ENCODE measurements at regions not wholly inside any gene's neighbourhood (a gene's known extent, or its start where the extent isn't known, plus 50 kb on each side); places are given as distances from the start of the nearest gene placed in this dataset.
"Not testable (repeated sequence)": the region's sequence is repeated elsewhere in the genome, so short reads cannot be mapped to it uniquely, and the experiment has no call there.

GRCh38 chr9:6160579-6160978, 55.0 kb upstream of the IL33 start:
- Histone ChIP-seq H3K9me3 (ENCODE audit: control insufficient read depth, low read length) (no peaks in the 10 kb centered on the region), H3K27ac (ENCODE audit: low read length) (no peak overlapping the region), H3K4me1 (ENCODE audit: control insufficient read depth, insufficient read depth, low read length) (no peaks in the 10 kb centered on the region), H3K4me3 (ENCODE audit: low read length) (no peak overlapping the region), H3K27me3 (ENCODE audit: control insufficient read depth, insufficient read depth) (no peaks in the 10 kb centered on the region)
- intact Hi-C loops (cut with DNase I): no loop called here
- ATAC-seq (no peak), DNase-seq (no peak)

- Histone ChIP-seq H3K27me3 (ENCODE audit: control insufficient read depth, insufficient read depth) (no peaks in the 10 kb centered on the region), H3K9me3 (ENCODE audit: control insufficient read depth, low read length) (no peaks in the 10 kb centered on the region), H3K4me1 (ENCODE audit: control insufficient read depth, insufficient read depth, low read length) (no peaks in the 10 kb centered on the region), H3K27ac (ENCODE audit: low read length) (no peak overlapping the region), H3K4me3 (ENCODE audit: low read length) (no peak overlapping the region)
- DNase-seq (no peak), ATAC-seq (no peak)
- WGBS: 83% methylated on average over 2 of the region's 2 CpGs
- intact Hi-C loops (cut with DNase I): no loop called here
Measured at GRCh38 chr9:6153425-6153824, 62.2 kb upstream of the IL33 start.

GRCh38 chr9:6152788-6153187, 62.8 kb upstream of the IL33 start:
- Histone ChIP-seq H3K27me3 (ENCODE audit: control insufficient read depth, insufficient read depth) (no peaks in the 10 kb centered on the region), H3K4me1 (ENCODE audit: control insufficient read depth, insufficient read depth, low read length) (no peaks in the 10 kb centered on the region), H3K4me3 (ENCODE audit: low read length) (no peak overlapping the region), H3K9me3 (ENCODE audit: control insufficient read depth, low read length) (no peaks in the 10 kb centered on the region), H3K27ac (ENCODE audit: low read length) (no peak overlapping the region)
- intact Hi-C loops (cut with DNase I): no loop called here
- 70% methylated on average over 4 of the region's 4 CpGs for WGBS
- ATAC-seq: no peak
- no peak for DNase-seq

- intact Hi-C loops (cut with DNase I): no loop called here
- Histone ChIP-seq H3K9me3 (ENCODE audit: control insufficient read depth, low read length) (no peaks in the 10 kb centered on the region), H3K27ac (ENCODE audit: low read length) (no peak overlapping the region), H3K27me3 (ENCODE audit: control insufficient read depth, insufficient read depth) (no peaks in the 10 kb centered on the region), H3K4me1 (ENCODE audit: control insufficient read depth, insufficient read depth, low read length) (no peaks in the 10 kb centered on the region), H3K4me3 (ENCODE audit: low read length) (no peak overlapping the region)
- ATAC-seq (no peak), DNase-seq (no peak)
- WGBS: 86% methylated on average over 2 of the region's 2 CpGs
Measured at GRCh38 chr9:6150483-6150882, 65.1 kb upstream of the IL33 start.

GRCh38 chr9:6149315-6149714, 66.3 kb upstream of the IL33 start:
- H3K4me1 ChIP-seq (ENCODE audit: control insufficient read depth, insufficient read depth, low read length): no peaks in the 10 kb centered on the region
- H3K4me3 ChIP-seq (ENCODE audit: low read length): no peak overlapping the region
- no peak for ATAC-seq
- intact Hi-C loops (cut with DNase I): no loop called here
- no peaks in the 10 kb centered on the region for H3K27me3 ChIP-seq (ENCODE audit: control insufficient read depth, insufficient read depth)
- 77% methylated on average over 9 of the region's 9 CpGs for WGBS
- DNase-seq: peak in 1 of 3 donors; percentile 23
- no peak overlapping the region for H3K27ac ChIP-seq (ENCODE audit: low read length)
- no peaks in the 10 kb centered on the region for H3K9me3 ChIP-seq (ENCODE audit: control insufficient read depth, low read length)

GRCh38 chr9:6147846-6148245, 67.8 kb upstream of the IL33 start:
- ATAC-seq (no peak), DNase-seq (no peak)
- intact Hi-C loops (cut with DNase I): no loop called here
- Histone ChIP-seq H3K4me3 (ENCODE audit: low read length) (no peak overlapping the region), H3K9me3 (ENCODE audit: control insufficient read depth, low read length) (no peaks in the 10 kb centered on the region), H3K27ac (ENCODE audit: low read length) (no peak overlapping the region), H3K27me3 (ENCODE audit: control insufficient read depth, insufficient read depth) (no peaks in the 10 kb centered on the region), H3K4me1 (ENCODE audit: control insufficient read depth, insufficient read depth, low read length) (no peaks in the 10 kb centered on the region)
- 90% methylated on average over 4 of the region's 4 CpGs for WGBS

- Histone ChIP-seq H3K27me3 (ENCODE audit: control insufficient read depth, insufficient read depth) (no peaks in the 10 kb centered on the region), H3K27ac (ENCODE audit: low read length) (no peak overlapping the region), H3K4me3 (ENCODE audit: low read length) (no peak overlapping the region), H3K4me1 (ENCODE audit: control insufficient read depth, insufficient read depth, low read length) (no peaks in the 10 kb centered on the region), H3K9me3 (ENCODE audit: control insufficient read depth, low read length) (no peaks in the 10 kb centered on the region)
- DNase-seq (no peak), ATAC-seq (no peak)
- intact Hi-C loops (cut with DNase I): no loop called here
- 78% methylated on average over 1 of the region's 1 CpG for WGBS
Measured at GRCh38 chr9:6144947-6145346, 70.7 kb upstream of the IL33 start.

GRCh38 chr9:6142799-6143454, 72.7 kb upstream of the IL33 start:
- DNase-seq: no peak
- Histone ChIP-seq H3K27me3 (ENCODE audit: control insufficient read depth, insufficient read depth) (no peaks in the 10 kb centered on the region), H3K9me3 (ENCODE audit: control insufficient read depth, low read length) (no peaks in the 10 kb centered on the region), H3K4me1 (ENCODE audit: control insufficient read depth, insufficient read depth, low read length) (no peaks in the 10 kb centered on the region), H3K4me3 (ENCODE audit: low read length) (no peak overlapping the region), H3K27ac (ENCODE audit: low read length) (no peak overlapping the region)
- intact Hi-C loops (cut with DNase I): no loop called here
- no peak for ATAC-seq

- H3K4me1 ChIP-seq (ENCODE audit: control insufficient read depth, insufficient read depth, low read length); ATAC-seq; DNase-seq; H3K27me3 ChIP-seq (ENCODE audit: control insufficient read depth, insufficient read depth); H3K9me3 ChIP-seq (ENCODE audit: control insufficient read depth, low read length); intact Hi-C loops (cut with DNase I); H3K4me3 ChIP-seq (ENCODE audit: low read length); H3K27ac ChIP-seq (ENCODE audit: low read length): not testable (repeated sequence)
- WGBS: 87% methylated on average over 20 of the region's 25 CpGs
Measured at GRCh38 chr9:6135780-6136179, 79.8 kb upstream of the IL33 start.

- 33% methylated on average over 2 of the region's 2 CpGs for WGBS
- H3K4me1 ChIP-seq (ENCODE audit: control insufficient read depth, insufficient read depth, low read length): no peaks in the 10 kb centered on the region
- no peak overlapping the region for H3K4me3 ChIP-seq (ENCODE audit: low read length)
- H3K9me3 ChIP-seq (ENCODE audit: control insufficient read depth, low read length): no peaks in the 10 kb centered on the region
- H3K27me3 ChIP-seq (ENCODE audit: control insufficient read depth, insufficient read depth): no peaks in the 10 kb centered on the region
- no peak overlapping the region for H3K27ac ChIP-seq (ENCODE audit: low read length)
- intact Hi-C loops (cut with DNase I): no loop called here
- ATAC-seq (no peak), DNase-seq (no peak)
Measured at GRCh38 chr9:6134661-6135180, 80.9 kb upstream of the IL33 start.

GRCh38 chr9:6133346-6134063, 82.1 kb upstream of the IL33 start:
- Histone ChIP-seq H3K27ac (ENCODE audit: low read length) (no peak overlapping the region), H3K4me3 (ENCODE audit: low read length) (no peak overlapping the region), H3K27me3 (ENCODE audit: control insufficient read depth, insufficient read depth) (no peaks in the 10 kb centered on the region), H3K4me1 (ENCODE audit: control insufficient read depth, insufficient read depth, low read length) (no peaks in the 10 kb centered on the region), H3K9me3 (ENCODE audit: control insufficient read depth, low read length) (no peaks in the 10 kb centered on the region)
- DNase-seq (no peak), ATAC-seq (no peak)
- intact Hi-C loops (cut with DNase I): no loop called here
- 79% methylated on average over 5 of the region's 5 CpGs for WGBS
